PFSK-1 (cell line): ENCODE measurements at regions not wholly inside any gene's neighbourhood (a gene's known extent, or its start where the extent isn't known, plus 50 kb on each side); places are given as distances from the start of the nearest gene placed in this dataset.

Experiments used
- FOXP2 ChIP-seq: optimal IDR thresholded peaks from 2 replicates; pipeline ENCODE3; 2011; ENCODE audit warnings: borderline replicate concordance, control low read depth, inconsistent platforms; ENCODE audit not compliant: insufficient read depth; ENCODE audit errors: extremely low read length, extremely low read depth
- POLR2AphosphoS5 ChIP-seq: IDR thresholded peaks from 2 replicates; pipeline ENCODE4 v1.6.1; 2012; ENCODE audit warnings: low read depth, mild to moderate bottlenecking, control low read depth, low read length, moderate library complexity
- REST ChIP-seq, 2 experiments: IDR thresholded peaks; 2 replicates each; pipeline versions ENCODE4 v1.6.1 to v1.8.0; 2011 to 2012; ENCODE audit warnings: low read depth in 2 of 2, low read length in 2 of 2, control low read depth in 1 of 2, inconsistent platforms in 1 of 2, mild to moderate bottlenecking in 1 of 2, moderate library complexity in 1 of 2; ENCODE audit not compliant: insufficient read depth in 1 of 2
- SIN3A ChIP-seq: IDR thresholded peaks from 2 replicates; pipeline ENCODE4 v1.6.1; 2012; ENCODE audit warnings: mild to moderate bottlenecking, low read length, moderate library complexity, borderline replicate concordance; ENCODE audit not compliant: insufficient read depth
- TAF1 ChIP-seq: IDR thresholded peaks from 2 replicates; pipeline ENCODE4 v1.6.1; 2012; ENCODE audit warnings: low read length, control low read depth, borderline replicate concordance; ENCODE audit not compliant: insufficient read depth

GRCh38 chr3:193870376-193871219, 265.4 kb upstream of the HES1 start:
- TF ChIP-seq TAF1 (no peak), POLR2AphosphoS5 (no peak), SIN3A (no peak), REST (IDR thresholded peaks at IDR 0.05; ENCODE audit: insufficient read depth in 1 of 2, low read depth in 2 of 2, low read length in 2 of 2) (no peak), FOXP2 (no peak)
